K562 (cell line): ENCODE measurements at regions not wholly inside any gene's neighbourhood (a gene's known extent, or its start where the extent isn't known, plus 50 kb on each side); places are given as distances from the start of the nearest gene placed in this dataset.

ENCODE experiments used
- AFF1 ChIP-seq, 2 experiments: fragments of 450-650 bp; IDR thresholded peaks; 2 replicates each; pipeline ENCODE4 v1.6.1; 2018; ENCODE audit warnings: mild to moderate bottlenecking in 2 of 2, low read depth in 1 of 2; ENCODE audit not compliant: partially characterized antibody in 2 of 2
- DIDO1 ChIP-seq: fragments of 450-650 bp; IDR thresholded peaks from 2 replicates; pipeline ENCODE4 v1.6.1; 2016; ENCODE audit warnings: low read depth, missing biosample characterization, missing genetic modification characterization
- DMBX1 ChIP-seq: fragments of 250-450 bp; sonication (Bioruptor Pico); IDR thresholded peaks from 2 replicates; pipeline ENCODE4 v1.8.0; 2022; ENCODE audit warnings: inconsistent platforms, mild to moderate bottlenecking, moderate library complexity, borderline replicate concordance
- DPF2 ChIP-seq: fragments of 450-650 bp; IDR thresholded peaks from 2 replicates; pipeline ENCODE4 v1.6.1; 2016
- ETV6 ChIP-seq, 3 experiments: fragments of 150-350 bp in 1 of 3; sonication (generic) in 1 of 3; formaldehyde crosslinking in 1 of 3; IDR thresholded peaks; 2 replicates each; pipeline versions ENCODE4 v1.6.1 to v1.8.0; 2014 to 2022; ENCODE audit warnings: borderline replicate concordance in 2 of 3, low read depth in 2 of 3, antibody characterized with exemption in 1 of 3, low read length in 1 of 3, mild to moderate bottlenecking in 1 of 3, missing genetic modification reagents in 1 of 3
- GATAD2A ChIP-seq: fragments of 450-650 bp; IDR thresholded peaks from 2 replicates; pipeline ENCODE4 v1.6.1; 2017
- NFE2 ChIP-seq: IDR thresholded peaks from 2 replicates; pipeline ENCODE4 v1.6.1; 2014; ENCODE audit warnings: antibody characterized with exemption, low read depth
- SMARCA5 ChIP-seq: fragments of 450-650 bp; IDR thresholded peaks from 2 replicates; pipeline ENCODE4 v1.6.1; 2016
- ZBTB8A ChIP-seq: fragments of 450-650 bp; IDR thresholded peaks from 2 replicates; pipeline ENCODE4 v1.6.1; 2018; ENCODE audit warnings: mild to moderate bottlenecking, moderate library complexity; ENCODE audit not compliant: partially characterized antibody
- ZNF445 ChIP-seq: fragments of 250-450 bp; sonication (Bioruptor Pico); IDR thresholded peaks from 2 replicates; pipeline ENCODE4 v1.4.0; 2020; ENCODE audit warnings: low read depth, mild to moderate bottlenecking, moderate library complexity
- TF ChIP-seq, protein P1 (sequence below): sonication (generic); formaldehyde crosslinking; IDR thresholded peaks from 2 replicates; pipeline ENCODE4 v1.8.1; 2023; ENCODE audit warnings: missing genetic modification reagents, mild to moderate bottlenecking, borderline replicate concordance
- TF ChIP-seq, protein P2 (sequence below): fragments of 200-800 bp; sonication (Bioruptor generic); IDR thresholded peaks from 2 replicates; pipeline ENCODE4 v1.6.1; 2017; ENCODE audit warnings: missing genetic modification characterization, missing compliant biosample characterization
- TF ChIP-seq, protein P3 (sequence below): sonication (generic); formaldehyde crosslinking; IDR thresholded peaks from 2 replicates; pipeline ENCODE4 v1.8.1; 2022; ENCODE audit warnings: missing genetic modification reagents

DNA sequence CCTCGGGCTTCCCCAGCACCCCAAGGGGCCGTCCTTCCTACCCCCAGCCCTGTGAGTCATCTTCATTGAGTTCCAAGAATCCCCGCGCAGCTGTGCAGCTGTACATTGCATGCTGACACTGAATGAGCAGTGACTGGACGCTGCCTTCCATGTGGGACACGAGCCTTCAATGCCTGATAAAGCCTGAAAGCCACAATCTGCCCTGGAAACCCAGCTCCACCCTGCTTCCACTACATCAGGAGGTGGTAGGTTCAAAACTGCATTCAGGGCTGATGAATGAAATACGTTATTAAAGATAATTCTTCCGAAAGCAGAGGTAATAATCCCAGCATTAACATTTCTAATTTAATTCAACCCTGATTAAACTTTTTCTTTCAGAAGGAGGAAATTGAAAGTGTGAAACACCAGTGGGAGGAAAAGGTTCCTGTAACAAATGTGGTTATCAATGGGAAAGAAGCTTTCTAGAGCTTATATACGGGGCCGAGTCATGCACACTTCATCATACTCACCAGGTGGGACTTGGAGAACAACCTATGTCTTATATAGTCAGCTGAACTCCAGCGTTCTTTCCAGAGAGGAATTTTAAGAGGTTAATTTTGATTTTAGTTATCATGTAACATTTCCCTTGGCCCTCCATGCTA lies 360.1 kb downstream of the LPIN1 start (continued):
- TF ChIP-seq AFF1 (IDR thresholded peaks at IDR 0.05; ENCODE audit: low read depth in 1 of 2, partially characterized antibody in 2 of 2) (peak in 1 of 2 experiments; percentile 75), NFE2 (peak; percentile 85), DPF2 (peak; percentile 96), ETV6 (IDR thresholded peaks at IDR 0.05; ENCODE audit: borderline replicate concordance in 1 of 2, low read depth in 2 of 2, low read length in 1 of 2) (peak in 1 of 2 experiments; percentile 52; a peak in 1 of 4 replicates), ETV6 (CRISPR knock-in tag; IDR thresholded peaks at IDR 0.05; ENCODE audit: borderline replicate concordance) (no peak), ZNF445 (CRISPR knock-in tag) (no peak), GATAD2A (no peak), ZBTB8A (no peak), SMARCA5 (no peak), DMBX1 (CRISPR knock-in tag) (peak; percentile 74), DIDO1 (tag) (no peak)
- TF ChIP-seq, protein P1, sequence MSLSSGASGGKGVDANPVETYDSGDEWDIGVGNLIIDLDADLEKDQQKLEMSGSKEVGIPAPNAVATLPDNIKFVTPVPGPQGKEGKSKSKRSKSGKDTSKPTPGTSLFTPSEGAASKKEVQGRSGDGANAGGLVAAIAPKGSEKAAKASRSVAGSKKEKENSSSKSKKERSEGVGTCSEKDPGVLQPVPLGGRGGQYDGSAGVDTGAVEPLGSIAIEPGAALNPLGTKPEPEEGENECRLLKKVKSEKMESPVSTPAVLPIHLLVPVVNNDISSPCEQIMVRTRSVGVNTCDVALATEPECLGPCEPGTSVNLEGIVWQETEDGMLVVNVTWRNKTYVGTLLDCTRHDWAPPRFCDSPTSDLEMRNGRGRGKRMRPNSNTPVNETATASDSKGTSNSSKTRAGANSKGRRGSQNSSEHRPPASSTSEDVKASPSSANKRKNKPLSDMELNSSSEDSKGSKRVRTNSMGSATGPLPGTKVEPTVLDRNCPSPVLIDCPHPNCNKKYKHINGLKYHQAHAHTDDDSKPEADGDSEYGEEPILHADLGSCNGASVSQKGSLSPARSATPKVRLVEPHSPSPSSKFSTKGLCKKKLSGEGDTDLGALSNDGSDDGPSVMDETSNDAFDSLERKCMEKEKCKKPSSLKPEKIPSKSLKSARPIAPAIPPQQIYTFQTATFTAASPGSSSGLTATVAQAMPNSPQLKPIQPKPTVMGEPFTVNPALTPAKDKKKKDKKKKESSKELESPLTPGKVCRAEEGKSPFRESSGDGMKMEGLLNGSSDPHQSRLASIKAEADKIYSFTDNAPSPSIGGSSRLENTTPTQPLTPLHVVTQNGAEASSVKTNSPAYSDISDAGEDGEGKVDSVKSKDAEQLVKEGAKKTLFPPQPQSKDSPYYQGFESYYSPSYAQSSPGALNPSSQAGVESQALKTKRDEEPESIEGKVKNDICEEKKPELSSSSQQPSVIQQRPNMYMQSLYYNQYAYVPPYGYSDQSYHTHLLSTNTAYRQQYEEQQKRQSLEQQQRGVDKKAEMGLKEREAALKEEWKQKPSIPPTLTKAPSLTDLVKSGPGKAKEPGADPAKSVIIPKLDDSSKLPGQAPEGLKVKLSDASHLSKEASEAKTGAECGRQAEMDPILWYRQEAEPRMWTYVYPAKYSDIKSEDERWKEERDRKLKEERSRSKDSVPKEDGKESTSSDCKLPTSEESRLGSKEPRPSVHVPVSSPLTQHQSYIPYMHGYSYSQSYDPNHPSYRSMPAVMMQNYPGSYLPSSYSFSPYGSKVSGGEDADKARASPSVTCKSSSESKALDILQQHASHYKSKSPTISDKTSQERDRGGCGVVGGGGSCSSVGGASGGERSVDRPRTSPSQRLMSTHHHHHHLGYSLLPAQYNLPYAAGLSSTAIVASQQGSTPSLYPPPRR (CRISPR knock-in tag) = no peak
- TF ChIP-seq, protein P2, sequence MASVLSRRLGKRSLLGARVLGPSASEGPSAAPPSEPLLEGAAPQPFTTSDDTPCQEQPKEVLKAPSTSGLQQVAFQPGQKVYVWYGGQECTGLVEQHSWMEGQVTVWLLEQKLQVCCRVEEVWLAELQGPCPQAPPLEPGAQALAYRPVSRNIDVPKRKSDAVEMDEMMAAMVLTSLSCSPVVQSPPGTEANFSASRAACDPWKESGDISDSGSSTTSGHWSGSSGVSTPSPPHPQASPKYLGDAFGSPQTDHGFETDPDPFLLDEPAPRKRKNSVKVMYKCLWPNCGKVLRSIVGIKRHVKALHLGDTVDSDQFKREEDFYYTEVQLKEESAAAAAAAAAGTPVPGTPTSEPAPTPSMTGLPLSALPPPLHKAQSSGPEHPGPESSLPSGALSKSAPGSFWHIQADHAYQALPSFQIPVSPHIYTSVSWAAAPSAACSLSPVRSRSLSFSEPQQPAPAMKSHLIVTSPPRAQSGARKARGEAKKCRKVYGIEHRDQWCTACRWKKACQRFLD (CRISPR knock-in tag) = no peak
- TF ChIP-seq, protein P3, sequence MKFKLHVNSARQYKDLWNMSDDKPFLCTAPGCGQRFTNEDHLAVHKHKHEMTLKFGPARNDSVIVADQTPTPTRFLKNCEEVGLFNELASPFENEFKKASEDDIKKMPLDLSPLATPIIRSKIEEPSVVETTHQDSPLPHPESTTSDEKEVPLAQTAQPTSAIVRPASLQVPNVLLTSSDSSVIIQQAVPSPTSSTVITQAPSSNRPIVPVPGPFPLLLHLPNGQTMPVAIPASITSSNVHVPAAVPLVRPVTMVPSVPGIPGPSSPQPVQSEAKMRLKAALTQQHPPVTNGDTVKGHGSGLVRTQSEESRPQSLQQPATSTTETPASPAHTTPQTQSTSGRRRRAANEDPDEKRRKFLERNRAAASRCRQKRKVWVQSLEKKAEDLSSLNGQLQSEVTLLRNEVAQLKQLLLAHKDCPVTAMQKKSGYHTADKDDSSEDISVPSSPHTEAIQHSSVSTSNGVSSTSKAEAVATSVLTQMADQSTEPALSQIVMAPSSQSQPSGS (CRISPR knock-in tag) = no peak
